Common myeloid progenitor, CD34-positive (primary cell): ENCODE measurements at regions not wholly inside any gene's neighbourhood (a gene's known extent, or its start where the extent isn't known, plus 50 kb on each side); places are given as distances from the start of the nearest gene placed in this dataset.

Experiments
- CTCF ChIA-PET: fragments of 350-600 bp; sonication (Branson Sonifier 250); formaldehyde crosslinking; loops from one replicate; lab custom pipeline; 2021; ENCODE audit warnings: antibody characterized with exemption; lab: Charles Lee
- POLR2A ChIA-PET: fragments of 350-600 bp; sonication (Branson Sonifier 250); formaldehyde crosslinking; loops from one replicate; lab custom pipeline; 2021; ENCODE audit warnings: antibody characterized with exemption; lab: Charles Lee
- DNase-seq, 3 donors: peaks; one replicate each; pipeline versions ENCODE4 v3.0.0 to v3.0.0-alpha.2; 2013
- H3K27ac ChIP-seq, 2 experiments: 1 replicate in 1 of 2; 2 replicates in 1 of 2; pipeline ENCODE4 v1.7.0; 2013; ENCODE audit warnings: inconsistent platforms in 2 of 2, low read length in 2 of 2, mild to moderate bottlenecking in 2 of 2, low read depth in 1 of 2, moderate library complexity in 1 of 2; ENCODE audit not compliant: severe bottlenecking in 2 of 2, insufficient read depth in 1 of 2, poor library complexity in 1 of 2
- H3K27me3 ChIP-seq, 5 experiments: replicated peaks in 2 of 5; 1 replicate in 3 of 5; 2 replicates in 2 of 5; pipeline versions ENCODE4 v1.6.1 to v1.7.0; 2013; ENCODE audit warnings: low read length in 4 of 5, mild to moderate bottlenecking in 2 of 5, moderate library complexity in 2 of 5, inconsistent platforms in 1 of 5; ENCODE audit not compliant: insufficient read depth in 5 of 5, control insufficient read depth in 4 of 5
- H3K36me3 ChIP-seq, 4 experiments: 1 replicate in 2 of 4; 2 replicates in 2 of 4; pipeline versions ENCODE4 v1.6.1 to v1.7.0; 2013; ENCODE audit warnings: low read length in 3 of 4, control low read depth in 1 of 4, mild to moderate bottlenecking in 1 of 4; ENCODE audit not compliant: control insufficient read depth in 4 of 4, insufficient read depth in 4 of 4
- H3K4me1 ChIP-seq, 4 experiments: 1 replicate in 3 of 4; 2 replicates in 1 of 4; pipeline versions ENCODE4 v1.6.1 to v1.7.1; 2013; ENCODE audit warnings: low read length in 3 of 4, mild to moderate bottlenecking in 3 of 4, control low read depth in 1 of 4, inconsistent platforms in 1 of 4, moderate library complexity in 1 of 4; ENCODE audit not compliant: control insufficient read depth in 4 of 4, insufficient read depth in 4 of 4; ENCODE audit errors: control extremely low read depth in 1 of 4
- H3K4me3 ChIP-seq, 7 experiments: 1 replicate in 4 of 7; 2 replicates in 3 of 7; pipeline versions ENCODE4 v1.5.1 to v1.7.0; 2013; ENCODE audit warnings: mild to moderate bottlenecking in 7 of 7, low read length in 6 of 7, moderate library complexity in 6 of 7, inconsistent platforms in 2 of 7, low read depth in 2 of 7, control low read depth in 1 of 7; ENCODE audit not compliant: insufficient read depth in 4 of 7, control insufficient read depth in 1 of 7; ENCODE audit errors: extremely low read depth in 1 of 7
- H3K9me3 ChIP-seq, 5 experiments: 1 replicate in 4 of 5; 2 replicates in 1 of 5; pipeline versions ENCODE4 v1.6.1 to v1.7.1; 2013; ENCODE audit warnings: low read length in 4 of 5, mild to moderate bottlenecking in 2 of 5, inconsistent platforms in 1 of 5, low read depth in 1 of 5, moderate library complexity in 1 of 5; ENCODE audit not compliant: control insufficient read depth in 4 of 5, insufficient read depth in 2 of 5; ENCODE audit errors: control extremely low read depth in 1 of 5
- WGBS: methylation state at CpG from one replicate; pipeline ENCODE4 v1.1.5; 2013; ENCODE audit not compliant: insufficient coverage; 5-methylcytosine and 5-hydroxymethylcytosine counted together

- POLR2A ChIA-PET = no interaction called here
- Histone ChIP-seq H3K36me3 (no peaks in the 10 kb centered on the region), H3K4me1 (peaks cover 0 to 13% (median 10%) of the 10 kb centered on the region in 4 experiments), H3K4me3 (no peak overlapping the region), H3K27me3 (peaks cover 5 to 63% (median 33%) of the 10 kb centered on the region in 5 experiments), H3K27ac (no peak overlapping the region), H3K9me3 (no peaks in the 10 kb centered on the region)
- CTCF ChIA-PET = no interaction called here
- DNase-seq = no peak
- WGBS = 89% methylated on average over 3 of the region's 3 CpGs
Observed at GRCh38 chr4:82042042-82042441, 331.7 kb downstream of the HNRNPD start.

- no peaks in the 10 kb centered on the region for H3K36me3 ChIP-seq
- CTCF ChIA-PET = interaction anchor here (0.6 kb wide), 1 partner anchor 48 kb away, joined by 3 read pairs; no protein-coding TSS in a partner anchor
- peaks cover 0 to 6% (median 4%) of the 10 kb centered on the region in 4 experiments for H3K4me1 ChIP-seq
- peak in 1 of 3 donors; percentile 6 for DNase-seq
- POLR2A ChIA-PET = no interaction called here
- H3K9me3 ChIP-seq = no peaks in the 10 kb centered on the region
- no peak overlapping the region for H3K27ac ChIP-seq
- no peak overlapping the region for H3K4me3 ChIP-seq
- peaks cover 2 to 38% (median 25%) of the 10 kb centered on the region in 5 experiments for H3K27me3 ChIP-seq
- WGBS = 50% methylated on average over 1 of the region's 2 CpGs
Observed at GRCh38 chr4:82038936-82039335, 334.9 kb downstream of the HNRNPD start.

- Histone ChIP-seq H3K4me1 (no peaks in the 10 kb centered on the region), H3K4me3 (no peak overlapping the region), H3K9me3 (no peaks in the 10 kb centered on the region), H3K36me3 (no peaks in the 10 kb centered on the region), H3K27me3 (peaks cover 0 to 12% (median 5%) of the 10 kb centered on the region in 5 experiments), H3K27ac (no peak overlapping the region)
- ChIA-PET POLR2A (no interaction called here), CTCF (no interaction called here)
- 100% methylated on average over 1 of the region's 1 CpG for WGBS
- no peak for DNase-seq
Observed at GRCh38 chr4:82036181-82036580, 337.6 kb downstream of the HNRNPD start.

GRCh38 chr4:82034878-82035277 is 338.9 kb downstream of the HNRNPD start:
- Histone ChIP-seq H3K4me1 (no peaks in the 10 kb centered on the region), H3K9me3 (no peaks in the 10 kb centered on the region), H3K27ac (no peak overlapping the region), H3K27me3 (peaks cover 0 to 6% (median 3%) of the 10 kb centered on the region in 5 experiments), H3K36me3 (no peaks in the 10 kb centered on the region), H3K4me3 (no peak overlapping the region)
- DNase-seq = no peak
- no CpG with 5 or more reads among the region's 2 CpGs for WGBS
- POLR2A ChIA-PET = no interaction called here
- CTCF ChIA-PET = no interaction called here

GRCh38 chr4:82033862-82034261 is 339.9 kb downstream of the HNRNPD start:
- no peak for DNase-seq
- ChIA-PET POLR2A (no interaction called here), CTCF (no interaction called here)
- no peaks in the 10 kb centered on the region for H3K4me1 ChIP-seq
- 93% methylated on average over 2 of the region's 2 CpGs for WGBS
- H3K36me3 ChIP-seq = no peaks in the 10 kb centered on the region
- H3K27me3 ChIP-seq = peaks cover 0 to 7% (median 3%) of the 10 kb centered on the region in 5 experiments
- no peak overlapping the region for H3K27ac ChIP-seq
- no peaks in the 10 kb centered on the region for H3K9me3 ChIP-seq
- H3K4me3 ChIP-seq = no peak overlapping the region

GRCh38 chr4:82031376-82031927 is 342.3 kb downstream of the HNRNPD start:
- WGBS = 94% methylated on average over 2 of the region's 2 CpGs
- no peaks in the 10 kb centered on the region for H3K9me3 ChIP-seq
- CTCF ChIA-PET = no interaction called here

GRCh38 chr4:82017680-82018079 is 356.1 kb downstream of the HNRNPD start:
- peaks cover 0 to 2% (median 0%) of the 10 kb centered on the region in 5 experiments for H3K9me3 ChIP-seq
- ChIA-PET CTCF (no interaction called here), POLR2A (interaction anchor here (0.6 kb wide), 1 partner anchor 112 kb away, joined by 3 read pairs; no protein-coding TSS in a partner anchor)
- peak; percentile 29 to 74 (median 73) for DNase-seq
- no peaks in the 10 kb centered on the region for H3K36me3 ChIP-seq
- no peaks in the 10 kb centered on the region for H3K27me3 ChIP-seq
- no peaks in the 10 kb centered on the region for H3K4me1 ChIP-seq
- H3K27ac ChIP-seq = no peak overlapping the region
- H3K4me3 ChIP-seq = no peak overlapping the region
- WGBS = 86% methylated on average over 1 of the region's 2 CpGs

More at GRCh38 chr4:82031376-82031927, 342.3 kb downstream of the HNRNPD start:
- H3K36me3 ChIP-seq = no peaks in the 10 kb centered on the region
- H3K4me3 ChIP-seq = no peak overlapping the region
- no peak overlapping the region for H3K27ac ChIP-seq
- no peak for DNase-seq
- H3K27me3 ChIP-seq = peaks cover 0 to 6% (median 3%) of the 10 kb centered on the region in 5 experiments
- POLR2A ChIA-PET = no interaction called here
- H3K4me1 ChIP-seq = no peaks in the 10 kb centered on the region
